H9 (cell line): ENCODE measurements at regions not wholly inside any gene's neighbourhood (a gene's known extent, or its start where the extent isn't known, plus 50 kb on each side); places are given as distances from the start of the nearest gene placed in this dataset.

ENCODE experiments used
- DNase-seq: peaks from one replicate; pipeline ENCODE4 v3.0.0-alpha.2; 2017
- H2AFZ ChIP-seq: one replicate; pipeline ENCODE4 v1.6.1; 2013; ENCODE audit warnings: mild to moderate bottlenecking, low read length, control low read depth, moderate library complexity
- H2AK5ac ChIP-seq: 2 replicates; pipeline ENCODE4 v1.6.1; 2013; ENCODE audit warnings: low read length, control low read depth, mixed read lengths; ENCODE audit not compliant: insufficient read length
- H2BK120ac ChIP-seq: one replicate; pipeline ENCODE4 v1.6.1; 2013; ENCODE audit warnings: low read depth, mild to moderate bottlenecking, low read length, control low read depth, inconsistent platforms; ENCODE audit not compliant: poor library complexity, severe bottlenecking
- H2BK12ac ChIP-seq: 2 replicates; pipeline ENCODE4 v1.6.1; 2013; ENCODE audit warnings: low read length, control low read depth, mixed read lengths, low read depth; ENCODE audit not compliant: insufficient read length
- H2BK15ac ChIP-seq: 2 replicates; pipeline ENCODE4 v1.6.1; 2013; ENCODE audit warnings: low read depth, low read length, control low read depth
- H2BK20ac ChIP-seq: one replicate; pipeline ENCODE4 v1.6.1; 2013; ENCODE audit warnings: low read depth, mild to moderate bottlenecking, low read length, control low read depth, inconsistent platforms; ENCODE audit not compliant: poor library complexity, severe bottlenecking
- H2BK5ac ChIP-seq: 2 replicates; pipeline ENCODE4 v1.6.1; 2013; ENCODE audit warnings: low read length, control low read depth, mixed read lengths; ENCODE audit not compliant: insufficient read length
- H3K14ac ChIP-seq: 2 replicates; pipeline ENCODE4 v1.6.1; 2013; ENCODE audit warnings: low read length, control low read depth; ENCODE audit not compliant: insufficient read depth
- H3K18ac ChIP-seq: 2 replicates; pipeline ENCODE4 v1.6.1; 2013; ENCODE audit warnings: low read depth, mild to moderate bottlenecking, mixed read lengths, low read length, control low read depth; ENCODE audit not compliant: insufficient read length
- H3K23ac ChIP-seq: 2 replicates; pipeline ENCODE4 v1.6.1; 2013; ENCODE audit warnings: low read length, control low read depth, mixed read lengths, low read depth; ENCODE audit not compliant: insufficient read length
- H3K23me2 ChIP-seq: 2 replicates; pipeline ENCODE4 v1.6.1; 2013; ENCODE audit warnings: low read depth, mild to moderate bottlenecking, mixed read lengths, low read length, control low read depth; ENCODE audit not compliant: insufficient read length, poor library complexity, severe bottlenecking
- H3K27ac ChIP-seq: 2 replicates; pipeline ENCODE4 v1.5.1; 2013; ENCODE audit warnings: low read length, control low read depth, mixed read lengths, low read depth; ENCODE audit not compliant: insufficient read length
- H3K27me3 ChIP-seq: 2 replicates; pipeline ENCODE4 v1.6.1; 2013; ENCODE audit warnings: low read length, control low read depth, inconsistent platforms; ENCODE audit not compliant: insufficient read depth
- H3K4ac ChIP-seq: 2 replicates; pipeline ENCODE4 v1.6.1; 2013; ENCODE audit warnings: low read depth, mild to moderate bottlenecking, control low read depth, inconsistent platforms, low read length, moderate library complexity
- H3K4me1 ChIP-seq: 2 replicates; pipeline ENCODE4 v1.6.1; 2013; ENCODE audit warnings: low read length, control low read depth, inconsistent platforms; ENCODE audit not compliant: insufficient read depth
- H3K4me2 ChIP-seq: 2 replicates; pipeline ENCODE4 v1.6.1; 2013; ENCODE audit warnings: low read length, control low read depth, mixed read lengths; ENCODE audit not compliant: insufficient read length, insufficient read depth
- H3K56ac ChIP-seq: 2 replicates; pipeline ENCODE4 v1.6.1; 2013; ENCODE audit warnings: low read depth, mild to moderate bottlenecking, mixed read lengths, low read length, control low read depth; ENCODE audit not compliant: insufficient read length
- H3K79me1 ChIP-seq: 2 replicates; pipeline ENCODE4 v1.6.1; 2013; ENCODE audit warnings: low read depth, mild to moderate bottlenecking, moderate library complexity, low read length, control low read depth, inconsistent platforms; ENCODE audit not compliant: insufficient read depth, poor library complexity, severe bottlenecking
- H3K79me2 ChIP-seq: 2 replicates; pipeline ENCODE4 v1.6.1; 2013; ENCODE audit warnings: low read length, control low read depth, inconsistent platforms; ENCODE audit not compliant: insufficient read depth
- H3K9ac ChIP-seq: 2 replicates; pipeline ENCODE4 v1.6.1; 2013; ENCODE audit warnings: low read length, control low read depth, mixed read lengths; ENCODE audit not compliant: insufficient read length; ENCODE audit errors: extremely low read depth
- H3K9me3 ChIP-seq: one replicate; pipeline ENCODE4 v1.6.1; 2013; ENCODE audit warnings: low read depth, low read length, inconsistent platforms; ENCODE audit not compliant: control insufficient read depth
- H3T11ph ChIP-seq: one replicate; pipeline ENCODE4 v1.6.1; 2013; ENCODE audit warnings: mild to moderate bottlenecking, low read length, control low read depth, inconsistent platforms
- H4K20me1 ChIP-seq: one replicate; pipeline ENCODE4 v1.6.1; 2013; ENCODE audit not compliant: control insufficient read depth, insufficient read length, insufficient read depth
- H4K5ac ChIP-seq: 2 replicates; pipeline ENCODE4 v1.6.1; 2013; ENCODE audit warnings: low read depth, mild to moderate bottlenecking, mixed read lengths, low read length, control low read depth; ENCODE audit not compliant: insufficient read length
- H4K8ac ChIP-seq: replicated peaks from 2 replicates; pipeline ENCODE4 v1.6.1; 2013; ENCODE audit warnings: low read length, control low read depth, mixed read lengths, low read depth; ENCODE audit not compliant: insufficient read length
- H4K91ac ChIP-seq: 2 replicates; pipeline ENCODE4 v1.6.1; 2013; ENCODE audit warnings: low read depth, mild to moderate bottlenecking, moderate library complexity, mixed read lengths, low read length, control low read depth; ENCODE audit not compliant: insufficient read length
- H3K27ac Mint-ChIP-seq, 3 experiments: 2 replicates in 2 of 3; 3 replicates in 1 of 3; pipeline ENCODE4 v1.8.0; 2020 to 2021; ENCODE audit warnings: mixed read lengths in 3 of 3, mild to moderate bottlenecking in 1 of 3, moderate library complexity in 1 of 3
- H3K27me3 Mint-ChIP-seq: 2 replicates; pipeline ENCODE4 v1.8.0; 2021; ENCODE audit warnings: low read depth, mild to moderate bottlenecking, moderate library complexity, mixed read lengths
- H3K36me3 Mint-ChIP-seq, 3 experiments: 2 replicates in 2 of 3; 3 replicates in 1 of 3; pipeline ENCODE4 v1.8.0; 2020 to 2021; ENCODE audit warnings: low read depth in 3 of 3, mixed read lengths in 3 of 3; ENCODE audit not compliant: insufficient read depth in 1 of 3
- H3K4me1 Mint-ChIP-seq, 2 experiments: 2 replicates each; pipeline ENCODE4 v1.8.0; 2020; ENCODE audit warnings: mixed read lengths in 2 of 2
- H3K4me3 Mint-ChIP-seq, 2 experiments: 2 replicates in 1 of 2; 3 replicates in 1 of 2; pipeline ENCODE4 v1.8.0; 2020 to 2021; ENCODE audit warnings: mild to moderate bottlenecking in 2 of 2, mixed read lengths in 2 of 2, moderate library complexity in 1 of 2
- H3K9me3 Mint-ChIP-seq, 2 experiments: 2 replicates in 1 of 2; 3 replicates in 1 of 2; pipeline ENCODE4 v1.8.0; 2020; ENCODE audit warnings: mild to moderate bottlenecking in 2 of 2, mixed read lengths in 2 of 2, moderate library complexity in 1 of 2
- TF ChIP-seq, protein P1 (sequence below): fragments of 200-600 bp; sonication (generic); conservative IDR thresholded peaks from 3 replicates; pipeline ENCODE4 v1.8.0; 2021; ENCODE audit warnings: antibody characterized with exemption, mild to moderate bottlenecking

DNA sequence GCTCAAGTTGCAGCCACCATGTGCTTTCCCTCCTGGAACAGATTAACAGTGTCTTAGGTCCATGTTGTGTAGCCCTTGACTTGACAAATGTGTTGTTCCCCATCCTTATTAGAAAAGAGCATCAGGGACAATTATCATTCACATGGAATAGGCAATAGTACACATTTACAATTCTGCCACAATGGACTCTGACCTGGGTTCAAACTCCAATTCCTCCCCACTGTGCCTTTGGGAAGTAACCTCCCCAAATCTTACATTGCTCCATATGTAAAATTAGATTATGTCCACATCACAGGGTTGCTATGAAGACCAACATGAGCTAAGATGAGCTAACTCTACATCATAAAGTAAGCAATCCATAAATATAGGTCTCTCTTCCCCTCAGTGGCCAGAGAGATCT lies 193.8 kb downstream of the NRP2 start:
- H3K4ac ChIP-seq, result no peak overlapping the region
- no peak overlapping the region for H3K9ac ChIP-seq
- no peak overlapping the region for H3T11ph ChIP-seq
- H2BK12ac ChIP-seq, result no peak overlapping the region
- no peaks in the 10 kb centered on the region for H3K27me3 ChIP-seq
- no peaks in the 10 kb centered on the region for H3K79me1 ChIP-seq
- no peaks in the 10 kb centered on the region; the same call in 1 of the 2 replicates for H3K4me1 ChIP-seq
- H3K27ac ChIP-seq, result no peak overlapping the region
- no peak overlapping the region for H3K4me2 ChIP-seq
- no peak overlapping the region for H2BK20ac ChIP-seq
- H3K18ac ChIP-seq, result no peak overlapping the region
- H2AFZ ChIP-seq, result no peak overlapping the region
- H3K14ac ChIP-seq, result no peak overlapping the region
- H3K4me3 Mint-ChIP-seq, result no peak overlapping the region
- no peak overlapping the region for H3K27ac Mint-ChIP-seq
- no peaks in the 10 kb centered on the region for H3K9me3 ChIP-seq
- H4K5ac ChIP-seq, result no peak overlapping the region
- peaks cover 5 to 8% (median 6%) of the 10 kb centered on the region in 3 experiments; a peak in 3 of 7 replicates for H3K36me3 Mint-ChIP-seq
- H3K9me3 Mint-ChIP-seq, result peaks cover 0 to 9% of the 10 kb centered on the region in 2 experiments; a peak in 3 of 5 replicates
- H4K20me1 ChIP-seq, result no peaks in the 10 kb centered on the region
- no peak overlapping the region for H3K56ac ChIP-seq
- TF ChIP-seq, protein P1, sequence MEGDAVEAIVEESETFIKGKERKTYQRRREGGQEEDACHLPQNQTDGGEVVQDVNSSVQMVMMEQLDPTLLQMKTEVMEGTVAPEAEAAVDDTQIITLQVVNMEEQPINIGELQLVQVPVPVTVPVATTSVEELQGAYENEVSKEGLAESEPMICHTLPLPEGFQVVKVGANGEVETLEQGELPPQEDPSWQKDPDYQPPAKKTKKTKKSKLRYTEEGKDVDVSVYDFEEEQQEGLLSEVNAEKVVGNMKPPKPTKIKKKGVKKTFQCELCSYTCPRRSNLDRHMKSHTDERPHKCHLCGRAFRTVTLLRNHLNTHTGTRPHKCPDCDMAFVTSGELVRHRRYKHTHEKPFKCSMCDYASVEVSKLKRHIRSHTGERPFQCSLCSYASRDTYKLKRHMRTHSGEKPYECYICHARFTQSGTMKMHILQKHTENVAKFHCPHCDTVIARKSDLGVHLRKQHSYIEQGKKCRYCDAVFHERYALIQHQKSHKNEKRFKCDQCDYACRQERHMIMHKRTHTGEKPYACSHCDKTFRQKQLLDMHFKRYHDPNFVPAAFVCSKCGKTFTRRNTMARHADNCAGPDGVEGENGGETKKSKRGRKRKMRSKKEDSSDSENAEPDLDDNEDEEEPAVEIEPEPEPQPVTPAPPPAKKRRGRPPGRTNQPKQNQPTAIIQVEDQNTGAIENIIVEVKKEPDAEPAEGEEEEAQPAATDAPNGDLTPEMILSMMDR, result no peak
- no peak overlapping the region for H2BK5ac ChIP-seq
- no peak overlapping the region for H4K91ac ChIP-seq
- no peak overlapping the region for H2AK5ac ChIP-seq
- H4K8ac ChIP-seq, result no peak overlapping the region
- no peak for DNase-seq
- H3K27me3 Mint-ChIP-seq, result no peaks in the 10 kb centered on the region; the same call in 1 of the 2 replicates
- H3K79me2 ChIP-seq, result no peaks in the 10 kb centered on the region
- no peak overlapping the region for H3K23ac ChIP-seq
- H3K23me2 ChIP-seq, result no peaks in the 10 kb centered on the region
- no peak overlapping the region for H2BK15ac ChIP-seq
- H2BK120ac ChIP-seq, result no peak overlapping the region
- H3K4me1 Mint-ChIP-seq, result peaks cover 4 to 16% of the 10 kb centered on the region in 2 experiments
